ENCODE measurements at regions not wholly inside any gene's neighbourhood (a gene's known extent, or its start where the extent isn't known, plus 50 kb on each side); places are given as distances from the start of the nearest gene placed in this dataset.

DNA sequence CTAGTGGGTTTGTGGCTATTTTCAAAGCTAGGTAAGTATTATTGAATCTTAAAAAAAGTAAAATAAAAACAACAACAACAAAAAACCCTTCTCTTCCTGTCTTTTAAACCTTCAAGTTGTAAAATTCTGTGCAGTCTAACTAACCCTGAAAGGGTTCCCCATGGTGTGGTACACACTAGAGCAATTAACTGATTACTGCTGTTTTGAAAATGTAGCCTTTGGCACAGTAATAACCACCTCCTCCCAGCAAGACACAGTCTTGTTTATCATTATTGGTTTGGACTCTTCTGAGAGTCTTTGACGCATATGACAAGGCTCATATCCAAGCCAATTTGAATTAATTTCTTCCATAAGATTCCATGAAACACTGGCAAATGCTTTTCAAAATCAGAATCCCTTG lies 2184.6 kb upstream of the PIK3C3 start:
- no peak for TF ChIP-seq POLR2A (IDR thresholded peaks at IDR 0.05)
- TF ChIP-seq, protein P1, sequence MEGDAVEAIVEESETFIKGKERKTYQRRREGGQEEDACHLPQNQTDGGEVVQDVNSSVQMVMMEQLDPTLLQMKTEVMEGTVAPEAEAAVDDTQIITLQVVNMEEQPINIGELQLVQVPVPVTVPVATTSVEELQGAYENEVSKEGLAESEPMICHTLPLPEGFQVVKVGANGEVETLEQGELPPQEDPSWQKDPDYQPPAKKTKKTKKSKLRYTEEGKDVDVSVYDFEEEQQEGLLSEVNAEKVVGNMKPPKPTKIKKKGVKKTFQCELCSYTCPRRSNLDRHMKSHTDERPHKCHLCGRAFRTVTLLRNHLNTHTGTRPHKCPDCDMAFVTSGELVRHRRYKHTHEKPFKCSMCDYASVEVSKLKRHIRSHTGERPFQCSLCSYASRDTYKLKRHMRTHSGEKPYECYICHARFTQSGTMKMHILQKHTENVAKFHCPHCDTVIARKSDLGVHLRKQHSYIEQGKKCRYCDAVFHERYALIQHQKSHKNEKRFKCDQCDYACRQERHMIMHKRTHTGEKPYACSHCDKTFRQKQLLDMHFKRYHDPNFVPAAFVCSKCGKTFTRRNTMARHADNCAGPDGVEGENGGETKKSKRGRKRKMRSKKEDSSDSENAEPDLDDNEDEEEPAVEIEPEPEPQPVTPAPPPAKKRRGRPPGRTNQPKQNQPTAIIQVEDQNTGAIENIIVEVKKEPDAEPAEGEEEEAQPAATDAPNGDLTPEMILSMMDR (IDR thresholded peaks at IDR 0.05), result no peak
